Mesenchymal stem cell (in vitro differentiated cells and primary cell): ENCODE measurements at regions not wholly inside any gene's neighbourhood (a gene's known extent, or its start where the extent isn't known, plus 50 kb on each side); places are given as distances from the start of the nearest gene placed in this dataset.

Experiments
- DNase-seq: peaks from one replicate; pipeline ENCODE4 v3.0.0-alpha.2; 2013
- H2AFZ ChIP-seq: one replicate; pipeline ENCODE4 v1.6.1; 2013; ENCODE audit warnings: low read depth, mild to moderate bottlenecking, control low read depth, inconsistent platforms, low read length, moderate library complexity
- H2AK5ac ChIP-seq: 2 replicates; pipeline ENCODE4 v1.6.1; 2013; ENCODE audit warnings: low read length, moderate library complexity, mild to moderate bottlenecking, inconsistent platforms; ENCODE audit not compliant: severe bottlenecking
- H2BK120ac ChIP-seq: one replicate; pipeline ENCODE4 v1.6.1; 2013; ENCODE audit warnings: low read depth, mild to moderate bottlenecking, inconsistent platforms, low read length, moderate library complexity
- H2BK12ac ChIP-seq, 2 experiments: one replicate each; pipeline ENCODE4 v1.6.1; 2013; ENCODE audit warnings: inconsistent platforms in 2 of 2, low read length in 2 of 2, mild to moderate bottlenecking in 2 of 2, moderate library complexity in 2 of 2, control low read depth in 1 of 2
- H2BK15ac ChIP-seq: one replicate; pipeline ENCODE4 v1.6.1; 2013; ENCODE audit warnings: mild to moderate bottlenecking, low read depth, inconsistent platforms; ENCODE audit not compliant: poor library complexity, severe bottlenecking
- H2BK5ac ChIP-seq: 2 replicates; pipeline ENCODE4 v1.6.1; 2013; ENCODE audit warnings: low read depth, mild to moderate bottlenecking, low read length, control low read depth, inconsistent platforms; ENCODE audit not compliant: poor library complexity, severe bottlenecking
- H3K14ac ChIP-seq, 2 experiments: one replicate each; pipeline ENCODE4 v1.6.1; 2013; ENCODE audit warnings: inconsistent platforms in 2 of 2, low read length in 2 of 2, control low read depth in 1 of 2, mild to moderate bottlenecking in 1 of 2, moderate library complexity in 1 of 2
- H3K18ac ChIP-seq, 2 experiments: one replicate each; pipeline ENCODE4 v1.6.1; 2013; ENCODE audit warnings: inconsistent platforms in 2 of 2, low read length in 2 of 2, control low read depth in 1 of 2, low read depth in 1 of 2, mild to moderate bottlenecking in 1 of 2
- H3K23ac ChIP-seq, 2 experiments: one replicate each; pipeline ENCODE4 v1.6.1; 2013; ENCODE audit warnings: inconsistent platforms in 2 of 2, low read length in 2 of 2, mild to moderate bottlenecking in 2 of 2, moderate library complexity in 2 of 2, control low read depth in 1 of 2
- H3K27ac ChIP-seq: 2 replicates; pipeline ENCODE4 v1.5.1; 2013; ENCODE audit warnings: mild to moderate bottlenecking, moderate library complexity, low read length, control low read depth, inconsistent platforms; ENCODE audit not compliant: poor library complexity, severe bottlenecking
- H3K27me3 ChIP-seq, 2 experiments: 2 replicates each; pipeline versions ENCODE4 v1.6.1 to v1.7.0; 2013; ENCODE audit warnings: low read length in 2 of 2, mild to moderate bottlenecking in 2 of 2, moderate library complexity in 2 of 2, control low read depth in 1 of 2, inconsistent platforms in 1 of 2; ENCODE audit not compliant: control insufficient read depth in 1 of 2, insufficient read depth in 1 of 2
- H3K36me3 ChIP-seq, 2 experiments: 2 replicates each; pipeline versions ENCODE4 v1.6.1 to v1.7.0; 2013; ENCODE audit warnings: low read length in 2 of 2, control low read depth in 1 of 2, inconsistent platforms in 1 of 2, low read depth in 1 of 2, mild to moderate bottlenecking in 1 of 2; ENCODE audit not compliant: insufficient read depth in 2 of 2, control insufficient read depth in 1 of 2
- H3K4ac ChIP-seq, 2 experiments: one replicate each; pipeline ENCODE4 v1.6.1; 2013; ENCODE audit warnings: inconsistent platforms in 2 of 2, low read length in 2 of 2, mild to moderate bottlenecking in 2 of 2, moderate library complexity in 2 of 2, control low read depth in 1 of 2, low read depth in 1 of 2
- H3K4me1 ChIP-seq: 2 replicates; pipeline ENCODE4 v1.6.1; 2013; ENCODE audit warnings: low read depth, low read length, control low read depth; ENCODE audit not compliant: control insufficient read depth, insufficient read depth
- H3K4me2 ChIP-seq: 2 replicates; pipeline ENCODE4 v1.6.1; 2013; ENCODE audit warnings: low read length, mild to moderate bottlenecking, inconsistent platforms; ENCODE audit not compliant: poor library complexity, severe bottlenecking
- H3K4me3 ChIP-seq, 2 experiments: 2 replicates each; pipeline versions ENCODE4 v1.5.1 to v1.7.0; 2013; ENCODE audit warnings: low read length in 2 of 2, mild to moderate bottlenecking in 2 of 2, control low read depth in 1 of 2, low read depth in 1 of 2; ENCODE audit not compliant: insufficient read depth in 1 of 2
- H3K79me1 ChIP-seq: replicated peaks from 2 replicates; pipeline ENCODE4 v1.6.1; 2013; ENCODE audit warnings: mild to moderate bottlenecking, control low read depth, low read length, inconsistent platforms; ENCODE audit not compliant: poor library complexity, severe bottlenecking
- H3K9ac ChIP-seq: 2 replicates; pipeline ENCODE4 v1.7.0; 2013; ENCODE audit warnings: mild to moderate bottlenecking, low read length, moderate library complexity
- H3K9me3 ChIP-seq: 2 replicates; pipeline ENCODE4 v1.7.0; 2013; ENCODE audit warnings: mild to moderate bottlenecking, low read length; ENCODE audit not compliant: control insufficient read depth
- H4K8ac ChIP-seq: one replicate; pipeline ENCODE4 v1.6.1; 2013; ENCODE audit warnings: inconsistent platforms, mild to moderate bottlenecking, low read length, moderate library complexity
- H4K91ac ChIP-seq: one replicate; pipeline ENCODE4 v1.6.1; 2013; ENCODE audit warnings: mild to moderate bottlenecking, low read length, inconsistent platforms
- whole genome bisulfite sequencing: methylation state at CpG from one replicate; pipeline ENCODE4 v1.1.7; 2013; ENCODE audit warnings: mixed read lengths; 5-methylcytosine and 5-hydroxymethylcytosine counted together

DNA sequence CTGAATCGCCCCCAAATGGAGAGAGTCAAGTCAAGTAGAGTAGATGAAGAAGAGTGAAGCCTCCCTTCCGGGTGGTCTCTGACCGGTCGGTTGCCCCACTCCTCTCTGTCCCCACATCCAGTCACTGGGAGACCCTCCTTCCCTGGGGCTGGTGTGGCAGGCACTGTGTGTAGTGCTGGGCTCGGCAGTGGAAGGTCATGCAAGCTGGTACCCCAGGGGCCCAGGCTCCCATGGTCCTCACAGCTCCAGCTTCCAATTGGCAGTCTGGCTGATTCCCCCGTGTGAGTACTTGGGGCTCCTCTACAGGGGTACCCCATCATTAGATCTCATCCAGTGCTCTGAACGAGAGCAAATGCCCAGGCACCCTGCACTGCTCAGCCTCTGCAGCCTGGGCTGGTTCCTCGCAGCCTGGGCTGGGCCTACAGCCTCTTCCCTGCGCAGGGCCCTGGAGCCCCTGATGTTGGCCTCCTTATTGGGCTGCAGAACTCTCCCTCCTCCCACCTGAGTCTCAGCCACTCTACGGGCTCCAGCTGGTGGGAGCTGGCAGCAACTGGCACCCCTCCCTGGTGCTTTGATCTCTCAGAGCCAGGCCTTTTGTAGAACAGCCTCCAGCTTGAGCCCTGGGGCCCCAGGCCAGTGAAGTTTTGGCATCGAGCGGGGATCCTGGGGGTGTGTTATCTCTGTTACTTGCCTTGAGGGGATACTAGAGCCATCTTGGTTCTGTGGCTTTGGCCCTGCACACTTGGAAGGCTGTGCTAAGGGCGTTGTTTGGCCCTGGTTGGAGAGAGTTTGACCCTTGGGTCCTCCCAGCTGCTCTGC is 187.8 kb upstream of the HDAC4 start:
- no peak overlapping the region for H2BK15ac ChIP-seq
- no peak overlapping the region for H2BK5ac ChIP-seq
- no peak overlapping the region for H3K4ac ChIP-seq
- no peak overlapping the region for H2BK12ac ChIP-seq
- DNase-seq, result no peak
- H3K36me3 ChIP-seq, result no peaks in the 10 kb centered on the region
- no peak overlapping the region for H4K8ac ChIP-seq
- no peak overlapping the region for H3K9ac ChIP-seq
- H2AK5ac ChIP-seq, result no peak overlapping the region
- no peak overlapping the region for H3K14ac ChIP-seq
- no peak overlapping the region for H3K23ac ChIP-seq
- H2AFZ ChIP-seq, result no peak overlapping the region
- H3K4me3 ChIP-seq, result no peak overlapping the region
- no peak overlapping the region for H2BK120ac ChIP-seq
- no peak overlapping the region for H4K91ac ChIP-seq
- H3K27me3 ChIP-seq, result peaks cover 0 to 35% of the 10 kb centered on the region in 2 experiments
- no peaks in the 10 kb centered on the region for H3K79me1 ChIP-seq
- H3K27ac ChIP-seq, result no peak overlapping the region
- H3K4me2 ChIP-seq, result no peak overlapping the region
- 72% methylated on average over 13 of the region's 13 CpGs for WGBS
- peaks cover 2% of the 10 kb centered on the region for H3K4me1 ChIP-seq
- H3K18ac ChIP-seq, result no peak overlapping the region
- peaks cover 4% of the 10 kb centered on the region for H3K9me3 ChIP-seq

DNA sequence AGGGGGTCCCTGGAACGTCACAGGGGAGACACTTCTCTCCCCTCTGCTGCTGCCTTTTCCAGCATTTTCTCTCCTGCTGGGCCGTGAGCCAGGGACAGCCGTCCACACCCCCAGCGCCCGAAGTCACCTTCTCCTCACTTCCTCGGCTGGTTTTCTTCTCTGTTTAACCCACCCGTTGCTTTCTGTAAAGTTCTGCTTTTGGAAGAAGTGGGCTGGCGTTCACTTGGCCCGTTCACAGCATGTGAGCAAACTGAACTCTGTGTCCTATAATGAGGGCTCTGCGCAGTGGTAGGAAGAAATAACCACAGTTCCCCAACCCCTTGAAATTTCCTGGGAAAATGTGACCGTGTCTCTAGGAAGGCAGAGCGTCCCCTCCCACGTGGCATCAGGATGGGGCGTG is 187.0 kb upstream of the HDAC4 start:
- no peak overlapping the region for H2BK12ac ChIP-seq
- no peak overlapping the region for H3K14ac ChIP-seq
- no peaks in the 10 kb centered on the region for H3K36me3 ChIP-seq
- no peak overlapping the region for H3K4me3 ChIP-seq
- no peak overlapping the region for H3K18ac ChIP-seq
- H3K27ac ChIP-seq, result no peak overlapping the region
- no peaks in the 10 kb centered on the region for H3K4me1 ChIP-seq
- no peak overlapping the region for H2AFZ ChIP-seq
- H2AK5ac ChIP-seq, result no peak overlapping the region
- 89% methylated on average over 13 of the region's 14 CpGs for WGBS
- H2BK5ac ChIP-seq, result no peak overlapping the region
- H4K8ac ChIP-seq, result no peak overlapping the region
- H3K4me2 ChIP-seq, result no peak overlapping the region
- no peak overlapping the region for H3K4ac ChIP-seq
- H3K23ac ChIP-seq, result no peak overlapping the region
- no peak overlapping the region for H3K9ac ChIP-seq
- H3K27me3 ChIP-seq, result peaks cover 0 to 39% of the 10 kb centered on the region in 2 experiments
- H3K9me3 ChIP-seq, result peaks cover 4% of the 10 kb centered on the region
- no peak for DNase-seq
- H4K91ac ChIP-seq, result no peak overlapping the region
- H2BK120ac ChIP-seq, result no peak overlapping the region
- no peaks in the 10 kb centered on the region for H3K79me1 ChIP-seq
- no peak overlapping the region for H2BK15ac ChIP-seq

DNA sequence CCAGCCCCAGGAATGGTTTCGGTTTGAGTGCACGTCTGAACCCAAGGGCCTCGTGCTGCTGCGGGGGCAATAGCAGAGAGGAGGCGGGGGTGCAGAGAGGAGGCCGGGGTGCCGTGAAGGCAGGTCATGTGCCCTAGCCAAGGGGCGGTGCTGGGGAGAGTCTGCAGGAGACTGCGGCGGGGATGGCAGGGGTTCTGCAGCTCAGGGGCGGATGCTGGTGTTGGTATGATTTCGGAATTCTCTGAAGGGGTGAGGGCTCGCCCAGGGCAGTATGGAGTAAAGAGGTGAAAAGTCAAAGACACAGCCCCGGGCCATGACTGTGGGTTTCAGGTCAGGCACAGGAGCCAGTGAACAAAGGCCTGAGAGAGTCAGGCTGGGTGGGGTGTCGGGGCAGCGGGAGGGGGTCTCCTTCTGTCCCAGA is 186.5 kb upstream of the HDAC4 start:
- Histone ChIP-seq H4K91ac (no peak overlapping the region), H2AK5ac (no peak overlapping the region), H3K23ac (no peak overlapping the region), H2AFZ (no peak overlapping the region), H3K9ac (no peak overlapping the region), H2BK15ac (no peak overlapping the region), H3K79me1 (no peaks in the 10 kb centered on the region), H2BK120ac (no peak overlapping the region), H2BK12ac (no peak overlapping the region), H3K4me3 (no peak overlapping the region), H4K8ac (no peak overlapping the region), H3K18ac (no peak overlapping the region), H3K27me3 (peaks cover 0 to 39% of the 10 kb centered on the region in 2 experiments), H3K9me3 (peaks cover 4% of the 10 kb centered on the region), H3K4me2 (no peak overlapping the region), H3K27ac (no peak overlapping the region), H3K4ac (no peak overlapping the region), H3K14ac (no peak overlapping the region), H3K4me1 (no peaks in the 10 kb centered on the region), H2BK5ac (no peak overlapping the region), H3K36me3 (no peaks in the 10 kb centered on the region)
- 85% methylated on average over 16 of the region's 16 CpGs for WGBS
- DNase-seq, result no peak

DNA sequence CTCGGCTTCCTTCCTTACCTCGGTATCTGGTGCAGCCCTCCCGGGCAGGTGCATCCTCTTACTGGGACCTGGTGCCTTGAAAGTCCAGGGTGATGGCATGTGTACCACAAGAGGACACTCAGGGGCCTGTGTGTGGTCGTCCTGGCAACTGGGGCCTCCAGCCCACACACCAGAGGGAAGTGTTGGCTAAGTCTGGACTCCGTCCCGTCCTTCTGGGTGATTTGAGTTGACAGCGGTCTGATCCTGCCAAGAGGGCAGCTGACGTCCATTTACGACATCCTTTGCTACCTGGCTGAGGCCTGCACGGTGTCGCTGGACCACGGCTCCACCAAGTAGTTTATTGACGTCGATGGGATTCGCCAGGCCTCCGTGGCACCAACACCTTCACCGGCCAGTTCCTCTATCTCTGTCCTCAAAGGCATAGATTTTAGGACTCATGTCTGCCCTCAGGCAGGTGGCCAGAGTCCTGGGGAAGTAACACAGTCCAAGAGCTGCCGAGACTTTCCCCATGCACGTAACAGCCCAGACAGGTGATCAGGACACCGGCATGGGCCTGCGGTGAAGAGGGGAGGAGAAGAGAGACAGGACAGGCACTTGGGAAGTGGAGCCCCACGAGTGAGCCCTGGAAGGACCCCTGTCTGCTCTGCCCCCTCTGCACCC is 186.0 kb upstream of the HDAC4 start:
- WGBS, result 79% methylated on average over 20 of the region's 22 CpGs
- H3K9ac ChIP-seq, result no peak overlapping the region

More for the DNA sequence above, 186.0 kb upstream of the HDAC4 start:
- Histone ChIP-seq H3K4me3 (no peak overlapping the region), H3K79me1 (no peaks in the 10 kb centered on the region), H2AK5ac (no peak overlapping the region), H4K8ac (no peak overlapping the region), H3K18ac (no peak overlapping the region), H2AFZ (no peak overlapping the region), H3K27me3 (peaks cover 0 to 41% of the 10 kb centered on the region in 2 experiments), H3K4me2 (no peak overlapping the region), H3K9me3 (peaks cover under 1% of the 10 kb centered on the region), H3K36me3 (no peaks in the 10 kb centered on the region), H3K4me1 (no peaks in the 10 kb centered on the region), H2BK12ac (no peak overlapping the region), H2BK5ac (no peak overlapping the region), H3K14ac (no peak overlapping the region), H3K27ac (no peak overlapping the region), H2BK120ac (no peak overlapping the region), H4K91ac (no peak overlapping the region), H3K4ac (no peak overlapping the region), H3K23ac (no peak overlapping the region), H2BK15ac (no peak overlapping the region)
- no peak for DNase-seq
